H9 (cell line): ENCODE measurements at regions not wholly inside any gene's neighbourhood (a gene's known extent, or its start where the extent isn't known, plus 50 kb on each side); places are given as distances from the start of the nearest gene placed in this dataset.

ENCODE experiments used
- DNase-seq: peaks from one replicate; pipeline ENCODE4 v3.0.0-alpha.2; 2017
- H2AFZ ChIP-seq: one replicate; pipeline ENCODE4 v1.6.1; 2013; ENCODE audit warnings: mild to moderate bottlenecking, low read length, control low read depth, moderate library complexity
- H2AK5ac ChIP-seq: 2 replicates; pipeline ENCODE4 v1.6.1; 2013; ENCODE audit warnings: low read length, control low read depth, mixed read lengths; ENCODE audit not compliant: insufficient read length
- H2BK120ac ChIP-seq: one replicate; pipeline ENCODE4 v1.6.1; 2013; ENCODE audit warnings: low read depth, mild to moderate bottlenecking, low read length, control low read depth, inconsistent platforms; ENCODE audit not compliant: poor library complexity, severe bottlenecking
- H2BK12ac ChIP-seq: 2 replicates; pipeline ENCODE4 v1.6.1; 2013; ENCODE audit warnings: low read length, control low read depth, mixed read lengths, low read depth; ENCODE audit not compliant: insufficient read length
- H2BK15ac ChIP-seq: 2 replicates; pipeline ENCODE4 v1.6.1; 2013; ENCODE audit warnings: low read depth, low read length, control low read depth
- H2BK20ac ChIP-seq: one replicate; pipeline ENCODE4 v1.6.1; 2013; ENCODE audit warnings: low read depth, mild to moderate bottlenecking, low read length, control low read depth, inconsistent platforms; ENCODE audit not compliant: poor library complexity, severe bottlenecking
- H2BK5ac ChIP-seq: 2 replicates; pipeline ENCODE4 v1.6.1; 2013; ENCODE audit warnings: low read length, control low read depth, mixed read lengths; ENCODE audit not compliant: insufficient read length
- H3K14ac ChIP-seq: 2 replicates; pipeline ENCODE4 v1.6.1; 2013; ENCODE audit warnings: low read length, control low read depth; ENCODE audit not compliant: insufficient read depth
- H3K18ac ChIP-seq: 2 replicates; pipeline ENCODE4 v1.6.1; 2013; ENCODE audit warnings: low read depth, mild to moderate bottlenecking, mixed read lengths, low read length, control low read depth; ENCODE audit not compliant: insufficient read length
- H3K23ac ChIP-seq: 2 replicates; pipeline ENCODE4 v1.6.1; 2013; ENCODE audit warnings: low read length, control low read depth, mixed read lengths, low read depth; ENCODE audit not compliant: insufficient read length
- H3K23me2 ChIP-seq: 2 replicates; pipeline ENCODE4 v1.6.1; 2013; ENCODE audit warnings: low read depth, mild to moderate bottlenecking, mixed read lengths, low read length, control low read depth; ENCODE audit not compliant: insufficient read length, poor library complexity, severe bottlenecking
- H3K27ac ChIP-seq: 2 replicates; pipeline ENCODE4 v1.5.1; 2013; ENCODE audit warnings: low read length, control low read depth, mixed read lengths, low read depth; ENCODE audit not compliant: insufficient read length
- H3K27me3 ChIP-seq: 2 replicates; pipeline ENCODE4 v1.6.1; 2013; ENCODE audit warnings: low read length, control low read depth, inconsistent platforms; ENCODE audit not compliant: insufficient read depth
- H3K4ac ChIP-seq: 2 replicates; pipeline ENCODE4 v1.6.1; 2013; ENCODE audit warnings: low read depth, mild to moderate bottlenecking, control low read depth, inconsistent platforms, low read length, moderate library complexity
- H3K4me1 ChIP-seq: 2 replicates; pipeline ENCODE4 v1.6.1; 2013; ENCODE audit warnings: low read length, control low read depth, inconsistent platforms; ENCODE audit not compliant: insufficient read depth
- H3K4me2 ChIP-seq: 2 replicates; pipeline ENCODE4 v1.6.1; 2013; ENCODE audit warnings: low read length, control low read depth, mixed read lengths; ENCODE audit not compliant: insufficient read length, insufficient read depth
- H3K56ac ChIP-seq: 2 replicates; pipeline ENCODE4 v1.6.1; 2013; ENCODE audit warnings: low read depth, mild to moderate bottlenecking, mixed read lengths, low read length, control low read depth; ENCODE audit not compliant: insufficient read length
- H3K79me1 ChIP-seq: 2 replicates; pipeline ENCODE4 v1.6.1; 2013; ENCODE audit warnings: low read depth, mild to moderate bottlenecking, moderate library complexity, low read length, control low read depth, inconsistent platforms; ENCODE audit not compliant: insufficient read depth, poor library complexity, severe bottlenecking
- H3K79me2 ChIP-seq: 2 replicates; pipeline ENCODE4 v1.6.1; 2013; ENCODE audit warnings: low read length, control low read depth, inconsistent platforms; ENCODE audit not compliant: insufficient read depth
- H3K9ac ChIP-seq: 2 replicates; pipeline ENCODE4 v1.6.1; 2013; ENCODE audit warnings: low read length, control low read depth, mixed read lengths; ENCODE audit not compliant: insufficient read length; ENCODE audit errors: extremely low read depth
- H3K9me3 ChIP-seq: one replicate; pipeline ENCODE4 v1.6.1; 2013; ENCODE audit warnings: low read depth, low read length, inconsistent platforms; ENCODE audit not compliant: control insufficient read depth
- H3T11ph ChIP-seq: one replicate; pipeline ENCODE4 v1.6.1; 2013; ENCODE audit warnings: mild to moderate bottlenecking, low read length, control low read depth, inconsistent platforms
- H4K20me1 ChIP-seq: one replicate; pipeline ENCODE4 v1.6.1; 2013; ENCODE audit not compliant: control insufficient read depth, insufficient read length, insufficient read depth
- H4K5ac ChIP-seq: 2 replicates; pipeline ENCODE4 v1.6.1; 2013; ENCODE audit warnings: low read depth, mild to moderate bottlenecking, mixed read lengths, low read length, control low read depth; ENCODE audit not compliant: insufficient read length
- H4K8ac ChIP-seq: replicated peaks from 2 replicates; pipeline ENCODE4 v1.6.1; 2013; ENCODE audit warnings: low read length, control low read depth, mixed read lengths, low read depth; ENCODE audit not compliant: insufficient read length
- H4K91ac ChIP-seq: 2 replicates; pipeline ENCODE4 v1.6.1; 2013; ENCODE audit warnings: low read depth, mild to moderate bottlenecking, moderate library complexity, mixed read lengths, low read length, control low read depth; ENCODE audit not compliant: insufficient read length
- H3K27ac Mint-ChIP-seq, 3 experiments: 2 replicates in 2 of 3; 3 replicates in 1 of 3; pipeline ENCODE4 v1.8.0; 2020 to 2021; ENCODE audit warnings: mixed read lengths in 3 of 3, mild to moderate bottlenecking in 1 of 3, moderate library complexity in 1 of 3
- H3K27me3 Mint-ChIP-seq: 2 replicates; pipeline ENCODE4 v1.8.0; 2021; ENCODE audit warnings: low read depth, mild to moderate bottlenecking, moderate library complexity, mixed read lengths
- H3K36me3 Mint-ChIP-seq, 3 experiments: 2 replicates in 2 of 3; 3 replicates in 1 of 3; pipeline ENCODE4 v1.8.0; 2020 to 2021; ENCODE audit warnings: low read depth in 3 of 3, mixed read lengths in 3 of 3; ENCODE audit not compliant: insufficient read depth in 1 of 3
- H3K4me1 Mint-ChIP-seq, 2 experiments: 2 replicates each; pipeline ENCODE4 v1.8.0; 2020; ENCODE audit warnings: mixed read lengths in 2 of 2
- H3K4me3 Mint-ChIP-seq, 2 experiments: 2 replicates in 1 of 2; 3 replicates in 1 of 2; pipeline ENCODE4 v1.8.0; 2020 to 2021; ENCODE audit warnings: mild to moderate bottlenecking in 2 of 2, mixed read lengths in 2 of 2, moderate library complexity in 1 of 2
- H3K9me3 Mint-ChIP-seq, 2 experiments: 2 replicates in 1 of 2; 3 replicates in 1 of 2; pipeline ENCODE4 v1.8.0; 2020; ENCODE audit warnings: mild to moderate bottlenecking in 2 of 2, mixed read lengths in 2 of 2, moderate library complexity in 1 of 2
- whole genome bisulfite sequencing: extraction: QIAGEN DNeasy Blood & Tissue Kit; methylation state at CpG from one replicate; pipeline ENCODE4 v1.1.7; 2013; ENCODE audit warnings: missing lambda C conversion rate, low lambda C conversion rate, mixed read lengths; ENCODE audit not compliant: insufficient read length; ENCODE audit errors: extremely low coverage; 5-methylcytosine and 5-hydroxymethylcytosine counted together
- TF ChIP-seq, protein P1 (sequence below): fragments of 200-600 bp; sonication (generic); conservative IDR thresholded peaks from 3 replicates; pipeline ENCODE4 v1.8.0; 2021; ENCODE audit warnings: antibody characterized with exemption, mild to moderate bottlenecking

- Mint-ChIP-seq H3K27me3 (peaks cover 8% of the 10 kb centered on the region), H3K36me3 (no peaks in the 10 kb centered on the region), H3K4me1 (peaks cover 2 to 7% of the 10 kb centered on the region in 2 experiments; a peak in 2 of 4 replicates), H3K27ac (no peak overlapping the region), H3K4me3 (no peak overlapping the region), H3K9me3 (peaks cover 0 to 3% of the 10 kb centered on the region in 2 experiments; a peak in 1 of 5 replicates)
- no peak overlapping the region for H4K8ac ChIP-seq
- no peak overlapping the region for H3K23ac ChIP-seq
- no peak overlapping the region for H2BK15ac ChIP-seq
- H3K18ac ChIP-seq, result no peak overlapping the region
- H3T11ph ChIP-seq, result no peak overlapping the region
- TF ChIP-seq, protein P1, sequence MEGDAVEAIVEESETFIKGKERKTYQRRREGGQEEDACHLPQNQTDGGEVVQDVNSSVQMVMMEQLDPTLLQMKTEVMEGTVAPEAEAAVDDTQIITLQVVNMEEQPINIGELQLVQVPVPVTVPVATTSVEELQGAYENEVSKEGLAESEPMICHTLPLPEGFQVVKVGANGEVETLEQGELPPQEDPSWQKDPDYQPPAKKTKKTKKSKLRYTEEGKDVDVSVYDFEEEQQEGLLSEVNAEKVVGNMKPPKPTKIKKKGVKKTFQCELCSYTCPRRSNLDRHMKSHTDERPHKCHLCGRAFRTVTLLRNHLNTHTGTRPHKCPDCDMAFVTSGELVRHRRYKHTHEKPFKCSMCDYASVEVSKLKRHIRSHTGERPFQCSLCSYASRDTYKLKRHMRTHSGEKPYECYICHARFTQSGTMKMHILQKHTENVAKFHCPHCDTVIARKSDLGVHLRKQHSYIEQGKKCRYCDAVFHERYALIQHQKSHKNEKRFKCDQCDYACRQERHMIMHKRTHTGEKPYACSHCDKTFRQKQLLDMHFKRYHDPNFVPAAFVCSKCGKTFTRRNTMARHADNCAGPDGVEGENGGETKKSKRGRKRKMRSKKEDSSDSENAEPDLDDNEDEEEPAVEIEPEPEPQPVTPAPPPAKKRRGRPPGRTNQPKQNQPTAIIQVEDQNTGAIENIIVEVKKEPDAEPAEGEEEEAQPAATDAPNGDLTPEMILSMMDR, result no peak
- H2BK5ac ChIP-seq, result no peak overlapping the region
- no peaks in the 10 kb centered on the region for H3K79me1 ChIP-seq
- no CpG with 5 or more reads among the region's 2 CpGs for WGBS
- H4K5ac ChIP-seq, result no peak overlapping the region
- H3K23me2 ChIP-seq, result no peaks in the 10 kb centered on the region
- H3K4me1 ChIP-seq, result no peaks in the 10 kb centered on the region; the same call in 1 of the 2 replicates
- no peak overlapping the region for H2BK120ac ChIP-seq
- H3K9me3 ChIP-seq, result no peaks in the 10 kb centered on the region
- H2BK12ac ChIP-seq, result no peak overlapping the region
- H4K20me1 ChIP-seq, result no peaks in the 10 kb centered on the region
- no peak overlapping the region for H3K27ac ChIP-seq
- no peak overlapping the region for H4K91ac ChIP-seq
- no peaks in the 10 kb centered on the region for H3K79me2 ChIP-seq
- no peak overlapping the region for H3K56ac ChIP-seq
- no peak overlapping the region for H2BK20ac ChIP-seq
- no peak overlapping the region for H3K14ac ChIP-seq
- DNase-seq, result no peak
- H3K4me2 ChIP-seq, result no peak overlapping the region
- H3K9ac ChIP-seq, result no peak overlapping the region
- no peak overlapping the region for H2AK5ac ChIP-seq
- no peak overlapping the region for H2AFZ ChIP-seq
- no peaks in the 10 kb centered on the region for H3K27me3 ChIP-seq
- no peak overlapping the region for H3K4ac ChIP-seq
These were observed 89.8 kb upstream of the SMIM23 start for GRCh38 chr5:171695804-171696203.
